Type B pancreatic cell (in vitro differentiated cells): ENCODE measurements at regions not wholly inside any gene's neighbourhood (a gene's known extent, or its start where the extent isn't known, plus 50 kb on each side); places are given as distances from the start of the nearest gene placed in this dataset.
"Not testable (repeated sequence)": the region's sequence is repeated elsewhere in the genome, so short reads cannot be mapped to it uniquely, and the experiment has no call there.

Experiments
- DNase-seq: peaks from one replicate; pipeline ENCODE4 v3.0.0; 2021; ENCODE audit warnings: mixed read lengths; ENCODE audit not compliant: unreplicated experiment; ENCODE audit errors: extremely low spot score
- H3K27ac Mint-ChIP-seq: 2 replicates; pipeline ENCODE4 v1.8.0; 2021; ENCODE audit warnings: mild to moderate bottlenecking, mixed read lengths
- H3K27me3 Mint-ChIP-seq: 2 replicates; pipeline ENCODE4 v1.8.0; 2021; ENCODE audit warnings: mixed read lengths
- H3K36me3 Mint-ChIP-seq: 2 replicates; pipeline ENCODE4 v1.8.0; 2021; ENCODE audit warnings: mixed read lengths
- H3K4me1 Mint-ChIP-seq: one replicate; pipeline ENCODE4 v1.8.0; 2021; ENCODE audit warnings: mixed read lengths; ENCODE audit not compliant: unreplicated experiment
- H3K4me3 Mint-ChIP-seq: 2 replicates; pipeline ENCODE4 v1.8.0; 2021; ENCODE audit warnings: mild to moderate bottlenecking, mixed read lengths
- H3K9me3 Mint-ChIP-seq: 2 replicates; pipeline ENCODE4 v1.8.0; 2021; ENCODE audit warnings: mixed read lengths
- CTCF ChIP-seq: fragments of 200-600 bp; sonication (generic); conservative IDR thresholded peaks from 2 replicates; pipeline ENCODE4 v1.5.0; 2021; ENCODE audit warnings: antibody characterized with exemption, mild to moderate bottlenecking

GRCh38 chr7:98779800-98780587 is 89.8 kb downstream of the TMEM130 start:
- Mint-ChIP-seq H3K9me3 (no peaks in the 10 kb centered on the region), H3K27me3 (no peaks in the 10 kb centered on the region), H3K27ac (no peak overlapping the region), H3K4me3 (no peak overlapping the region), H3K4me1 (peaks cover 4% of the 10 kb centered on the region), H3K36me3 (no peaks in the 10 kb centered on the region)
- TF ChIP-seq CTCF = no peak
- DNase-seq = no peak

DNA sequence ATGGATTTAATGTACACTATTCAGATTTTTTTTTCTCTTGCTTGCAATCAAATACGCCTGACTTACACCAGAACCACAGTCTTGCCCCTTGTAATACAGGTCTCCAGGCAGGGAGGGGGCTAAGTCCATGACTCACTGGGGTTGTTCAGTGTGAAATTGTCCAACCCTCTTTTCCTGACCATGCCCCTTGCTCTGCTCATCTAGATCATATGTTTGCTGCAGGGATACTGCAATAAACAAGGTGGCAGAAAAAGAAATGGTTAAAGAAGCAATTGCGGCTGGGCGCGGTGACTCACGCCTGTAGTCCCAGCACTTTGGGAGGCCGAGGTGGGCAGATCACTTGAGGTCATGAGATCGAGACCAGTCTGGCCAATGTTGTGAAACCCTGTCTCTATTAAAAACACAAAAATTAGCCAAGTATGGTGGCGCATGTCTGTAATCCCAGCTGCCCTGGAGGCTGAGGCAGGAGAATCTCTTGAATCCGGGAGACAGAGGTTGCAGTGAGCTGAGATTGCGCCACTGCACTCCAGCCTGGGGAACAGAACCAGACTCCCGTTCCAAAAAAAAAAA is 85.5 kb downstream of the TMEM130 start:
- H3K4me1 Mint-ChIP-seq = no peaks in the 10 kb centered on the region
- no peak for DNase-seq
- H3K9me3 Mint-ChIP-seq = no peaks in the 10 kb centered on the region
- H3K36me3 Mint-ChIP-seq = no peaks in the 10 kb centered on the region
- no peak for TF ChIP-seq CTCF
- H3K27me3 Mint-ChIP-seq = no peaks in the 10 kb centered on the region
- H3K27ac Mint-ChIP-seq = no peak overlapping the region
- H3K4me3 Mint-ChIP-seq = no peak overlapping the region

- H3K27ac Mint-ChIP-seq = no peak overlapping the region
- no peaks in the 10 kb centered on the region for H3K9me3 Mint-ChIP-seq
- no peaks in the 10 kb centered on the region for H3K36me3 Mint-ChIP-seq
Measured at GRCh38 chr7:98785929-98786571, 83.8 kb downstream of the TMEM130 start.

DNA sequence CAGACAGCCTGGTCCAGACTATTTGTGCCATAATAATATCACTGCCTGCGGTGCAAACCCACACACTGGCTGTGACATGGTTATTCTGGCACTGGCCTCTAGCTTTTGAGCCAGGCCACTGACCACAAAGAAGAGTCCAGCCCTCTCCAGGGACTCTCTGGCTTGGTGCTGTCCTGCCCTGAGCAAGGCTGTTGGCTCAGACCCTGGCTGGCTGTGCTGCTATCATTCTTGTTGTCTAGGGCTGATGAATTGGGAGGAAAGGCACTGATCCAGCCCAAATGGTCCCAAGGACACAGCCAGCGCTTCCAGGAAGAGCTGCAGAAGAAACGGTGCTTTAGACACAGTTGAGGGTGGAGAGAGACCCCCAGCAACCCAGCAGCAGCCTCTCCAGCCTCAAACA is 80.8 kb downstream of the TMEM130 start:
- DNase-seq = no peak
- no peak for TF ChIP-seq CTCF
- no peak overlapping the region for H3K4me3 Mint-ChIP-seq
- no peaks in the 10 kb centered on the region for H3K9me3 Mint-ChIP-seq
- H3K27me3 Mint-ChIP-seq = no peaks in the 10 kb centered on the region
- H3K36me3 Mint-ChIP-seq = no peaks in the 10 kb centered on the region
- H3K27ac Mint-ChIP-seq = no peak overlapping the region
- no peaks in the 10 kb centered on the region for H3K4me1 Mint-ChIP-seq

More at GRCh38 chr7:98785929-98786571, 83.8 kb downstream of the TMEM130 start:
- no peak overlapping the region for H3K4me3 Mint-ChIP-seq
- H3K4me1 Mint-ChIP-seq = no peaks in the 10 kb centered on the region
- DNase-seq = no peak
- H3K27me3 Mint-ChIP-seq = no peaks in the 10 kb centered on the region
- TF ChIP-seq CTCF = no peak

GRCh38 chr7:98794453-98794852 is 75.4 kb downstream of the TMEM130 start:
- H3K9me3 Mint-ChIP-seq, H3K27me3 Mint-ChIP-seq, DNase-seq, H3K36me3 Mint-ChIP-seq, H3K27ac Mint-ChIP-seq, H3K4me1 Mint-ChIP-seq, H3K4me3 Mint-ChIP-seq: not testable (repeated sequence)
